ENCODE measurements at regions not wholly inside any gene's neighbourhood (a gene's known extent, or its start where the extent isn't known, plus 50 kb on each side); places are given as distances from the start of the nearest gene placed in this dataset.

DNA sequence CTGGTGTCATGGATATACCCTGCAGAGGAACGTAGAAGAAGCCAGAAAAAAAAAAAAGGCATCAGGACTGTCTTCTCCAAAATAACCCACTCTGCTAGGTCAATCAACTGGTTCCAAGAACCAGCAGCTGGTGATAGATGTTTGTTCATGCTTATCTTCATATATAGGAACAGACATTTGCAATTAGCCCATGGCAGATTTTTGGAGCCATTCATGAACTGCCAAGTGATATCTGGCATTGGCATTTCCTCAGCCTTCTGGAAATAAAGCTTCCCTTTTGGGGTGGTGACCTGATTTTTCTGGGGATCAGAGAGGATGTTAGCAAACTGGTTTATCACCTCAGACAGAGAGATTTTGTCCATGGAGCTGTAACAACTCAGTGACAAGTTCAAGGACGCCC, 234.9 kb downstream of the OSR1 start:
- Mint-ChIP-seq H3K4me3 (no peak overlapping the region), H3K9me3 (no peaks in the 10 kb centered on the region), H3K36me3 (no peaks in the 10 kb centered on the region), H3K4me1 (no peaks in the 10 kb centered on the region), H3K27ac (no peak overlapping the region), H3K27me3 (no peaks in the 10 kb centered on the region)
- no peak for DNase-seq
- CTCF ChIA-PET = no interaction called here

DNA sequence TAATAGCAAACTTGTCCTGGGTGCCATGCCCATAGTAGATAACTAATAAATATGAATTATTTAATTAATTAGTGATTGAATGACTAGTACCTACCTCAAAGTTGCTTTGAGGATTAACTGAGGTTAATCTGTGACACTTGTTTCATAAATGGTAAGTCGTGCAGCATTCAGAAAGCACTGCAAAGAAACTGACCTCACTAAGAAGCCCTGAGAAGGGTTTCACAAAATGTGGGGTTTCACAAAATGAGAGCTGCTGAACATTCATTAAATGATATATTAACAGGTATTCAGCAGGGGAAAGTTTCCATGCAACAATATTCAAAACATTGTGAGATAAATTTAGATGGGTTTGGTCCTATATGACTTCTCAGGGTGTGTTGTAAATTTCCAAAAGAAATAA, 236.2 kb downstream of the OSR1 start:
- Mint-ChIP-seq H3K4me1 (no peaks in the 10 kb centered on the region), H3K36me3 (no peaks in the 10 kb centered on the region), H3K27ac (no peak overlapping the region), H3K4me3 (no peak overlapping the region), H3K27me3 (no peaks in the 10 kb centered on the region), H3K9me3 (no peaks in the 10 kb centered on the region)
- CTCF ChIA-PET = no interaction called here
- DNase-seq = no peak

GRCh38 chr2:19120941-19121750, 237.3 kb downstream of the OSR1 start:
- Mint-ChIP-seq H3K27me3 (no peaks in the 10 kb centered on the region), H3K36me3 (no peaks in the 10 kb centered on the region), H3K4me3 (no peak overlapping the region), H3K9me3 (no peaks in the 10 kb centered on the region), H3K4me1 (no peaks in the 10 kb centered on the region), H3K27ac (no peak overlapping the region)
- CTCF ChIA-PET = no interaction called here
- no peak for DNase-seq

DNA sequence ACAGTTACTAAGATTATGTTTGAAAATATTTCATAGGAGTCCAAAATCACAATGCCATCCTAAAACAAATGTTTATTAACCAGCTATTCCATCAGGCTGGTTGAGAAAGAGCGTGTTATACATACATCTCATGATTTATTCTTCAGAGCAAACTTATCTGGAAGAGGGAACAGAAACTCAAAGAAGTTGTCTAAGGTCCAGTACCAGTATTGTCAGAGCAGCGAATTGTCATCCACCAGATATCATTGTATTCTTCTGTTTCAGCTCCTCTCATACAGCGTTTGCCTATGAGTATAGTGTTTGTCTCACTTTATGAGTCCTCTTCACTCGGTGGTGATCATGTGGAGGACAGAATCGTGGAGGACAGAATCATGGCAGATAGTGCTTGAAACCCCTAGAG, 238.2 kb downstream of the OSR1 start:
- Mint-ChIP-seq H3K4me1 (no peaks in the 10 kb centered on the region), H3K9me3 (no peaks in the 10 kb centered on the region), H3K4me3 (no peak overlapping the region), H3K36me3 (no peaks in the 10 kb centered on the region), H3K27ac (no peak overlapping the region), H3K27me3 (no peaks in the 10 kb centered on the region)
- CTCF ChIA-PET = no interaction called here
- no peak for DNase-seq

DNA sequence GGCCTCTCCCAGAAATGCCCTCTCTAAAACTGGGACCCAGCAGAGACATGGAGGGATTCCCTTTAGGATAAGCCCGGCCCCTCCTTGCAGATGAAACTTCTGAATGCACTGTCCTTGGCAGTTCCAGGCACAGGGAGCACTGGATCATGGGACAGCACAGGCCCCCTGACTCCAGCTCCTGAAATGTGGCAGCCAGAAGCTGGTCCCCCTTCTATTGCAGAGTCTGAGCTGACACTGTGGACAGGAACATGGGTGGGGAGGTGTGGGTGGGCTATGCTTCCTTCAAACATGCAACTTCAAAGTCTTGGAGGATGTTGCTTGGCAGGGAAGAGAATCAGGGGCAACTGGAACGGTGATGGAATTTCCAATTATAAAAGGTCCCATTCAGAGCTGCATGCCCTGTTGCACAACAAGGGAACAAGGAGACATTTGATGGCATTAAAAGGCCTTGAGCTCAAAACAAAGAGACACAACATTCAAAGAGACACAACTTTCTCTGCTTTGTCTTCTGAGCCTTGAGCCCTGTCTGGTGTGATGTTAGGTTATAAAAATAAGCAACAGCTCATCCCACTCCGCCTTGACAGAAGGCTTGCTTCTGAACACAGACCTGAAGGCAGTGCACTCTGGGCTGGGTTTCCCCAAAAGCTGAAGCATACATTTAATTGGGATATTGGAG, 239.0 kb downstream of the OSR1 start:
- no peaks in the 10 kb centered on the region for H3K9me3 Mint-ChIP-seq
- no peak for DNase-seq
- no peaks in the 10 kb centered on the region for H3K27me3 Mint-ChIP-seq
- no peak overlapping the region for H3K27ac Mint-ChIP-seq
- no peaks in the 10 kb centered on the region for H3K4me1 Mint-ChIP-seq
- CTCF ChIA-PET = no interaction called here
- no peaks in the 10 kb centered on the region for H3K36me3 Mint-ChIP-seq
- H3K4me3 Mint-ChIP-seq = no peak overlapping the region

GRCh38 chr2:19116918-19117317, 241.5 kb downstream of the OSR1 start:
- DNase-seq = no peak
- no peak overlapping the region for H3K4me3 Mint-ChIP-seq
- H3K9me3 Mint-ChIP-seq = no peaks in the 10 kb centered on the region
- H3K27ac Mint-ChIP-seq = no peak overlapping the region
- H3K27me3 Mint-ChIP-seq = no peaks in the 10 kb centered on the region
- CTCF ChIA-PET = no interaction called here
- H3K4me1 Mint-ChIP-seq = no peaks in the 10 kb centered on the region
- no peaks in the 10 kb centered on the region for H3K36me3 Mint-ChIP-seq

GRCh38 chr2:19114754-19115231, 243.6 kb downstream of the OSR1 start:
- Mint-ChIP-seq H3K27me3 (no peaks in the 10 kb centered on the region), H3K27ac (no peak overlapping the region), H3K4me3 (no peak overlapping the region), H3K9me3 (no peaks in the 10 kb centered on the region), H3K4me1 (no peaks in the 10 kb centered on the region), H3K36me3 (no peaks in the 10 kb centered on the region)
- no peak for DNase-seq
- CTCF ChIA-PET = no interaction called here

DNA sequence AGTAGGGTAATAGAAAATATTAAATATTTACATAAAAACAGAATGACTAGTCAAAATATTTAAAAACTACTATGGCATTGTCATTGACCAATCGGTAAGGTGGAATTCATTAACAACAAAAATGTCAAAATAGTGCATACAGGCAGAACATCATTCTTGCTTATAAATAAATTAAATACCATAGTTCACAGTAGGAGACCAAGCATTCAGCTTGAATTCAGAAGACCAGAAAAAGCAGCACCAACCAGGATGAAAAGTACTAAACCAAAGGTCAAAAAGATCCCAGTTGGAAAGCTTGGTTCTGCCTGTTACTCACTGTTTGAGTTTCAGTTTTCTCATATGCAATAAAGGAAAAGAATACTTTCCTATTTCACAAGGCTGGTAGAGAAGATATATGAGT, 244.3 kb downstream of the OSR1 start:
- DNase-seq = no peak
- Mint-ChIP-seq H3K27ac (no peak overlapping the region), H3K4me3 (no peak overlapping the region), H3K36me3 (no peaks in the 10 kb centered on the region), H3K9me3 (no peaks in the 10 kb centered on the region), H3K27me3 (no peaks in the 10 kb centered on the region), H3K4me1 (no peaks in the 10 kb centered on the region)
- CTCF ChIA-PET = no interaction called here

- Mint-ChIP-seq H3K27me3 (no peaks in the 10 kb centered on the region), H3K9me3 (no peaks in the 10 kb centered on the region), H3K27ac (no peak overlapping the region), H3K4me1 (no peaks in the 10 kb centered on the region), H3K36me3 (no peaks in the 10 kb centered on the region), H3K4me3 (no peak overlapping the region)
- no peak for DNase-seq
- CTCF ChIA-PET = no interaction called here
These were observed 247.1 kb downstream of the OSR1 start for GRCh38 chr2:19111354-19111753.

DNA sequence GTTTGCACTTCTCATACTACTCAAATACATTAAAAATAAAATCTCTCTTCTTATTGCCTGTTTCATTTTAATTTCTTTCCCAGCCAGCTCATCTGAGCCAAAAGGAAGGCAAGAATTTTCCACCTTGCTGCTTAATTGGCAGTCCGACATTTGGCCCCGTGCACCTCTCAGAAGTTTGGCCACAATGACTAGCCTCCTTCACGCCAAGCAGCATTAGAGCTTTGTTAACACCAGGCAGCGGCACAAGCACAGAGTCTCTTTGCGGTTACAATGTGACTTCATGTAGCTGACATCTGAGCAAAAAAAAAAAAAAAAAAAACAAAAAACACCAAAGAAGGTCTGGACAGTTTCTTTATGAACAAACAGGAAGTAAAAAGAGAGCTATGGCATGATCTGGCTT, 248.9 kb downstream of the OSR1 start:
- Mint-ChIP-seq H3K27ac (no peak overlapping the region), H3K4me3 (no peak overlapping the region), H3K27me3 (no peaks in the 10 kb centered on the region), H3K4me1 (no peaks in the 10 kb centered on the region), H3K36me3 (no peaks in the 10 kb centered on the region), H3K9me3 (no peaks in the 10 kb centered on the region)
- CTCF ChIA-PET = no interaction called here
- no peak for DNase-seq

DNA sequence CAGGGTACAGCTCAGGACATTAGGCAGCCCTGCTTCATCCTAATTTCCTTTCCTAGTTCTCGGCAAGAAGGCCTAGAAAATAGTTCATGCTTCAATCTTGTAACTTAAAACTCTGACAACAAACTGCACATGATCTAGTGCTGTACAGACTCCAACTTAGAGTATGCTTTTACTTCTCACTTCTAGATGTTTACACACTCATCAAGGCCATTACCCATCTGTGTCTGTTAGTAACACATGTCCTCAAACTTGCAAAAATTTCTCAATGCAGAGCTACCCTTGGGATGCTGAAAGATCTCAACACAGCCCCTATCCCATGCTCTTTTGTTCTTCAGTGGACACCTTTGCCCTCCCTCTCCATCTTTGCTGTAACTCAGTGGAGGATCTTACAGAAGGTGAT, 252.0 kb downstream of the OSR1 start:
- Mint-ChIP-seq H3K27me3 (no peaks in the 10 kb centered on the region), H3K4me1 (no peaks in the 10 kb centered on the region)

GRCh38 chr2:19104503-19104902, 253.9 kb downstream of the OSR1 start:
- H3K27me3 Mint-ChIP-seq = no peaks in the 10 kb centered on the region
- no peaks in the 10 kb centered on the region for H3K9me3 Mint-ChIP-seq
- CTCF ChIA-PET = no interaction called here
- no peak for DNase-seq
- H3K27ac Mint-ChIP-seq = no peak overlapping the region
- no peaks in the 10 kb centered on the region for H3K4me1 Mint-ChIP-seq
- H3K36me3 Mint-ChIP-seq = no peaks in the 10 kb centered on the region
- H3K4me3 Mint-ChIP-seq = no peak overlapping the region

More for the DNA sequence above, 252.0 kb downstream of the OSR1 start:
- Mint-ChIP-seq H3K9me3 (no peaks in the 10 kb centered on the region), H3K36me3 (no peaks in the 10 kb centered on the region), H3K4me3 (no peak overlapping the region), H3K27ac (no peak overlapping the region)
- CTCF ChIA-PET = no interaction called here
- no peak for DNase-seq

GRCh38 chr2:19102696-19103423, 255.6 kb downstream of the OSR1 start:
- Mint-ChIP-seq H3K27ac (no peak overlapping the region), H3K4me1 (no peaks in the 10 kb centered on the region), H3K27me3 (no peaks in the 10 kb centered on the region), H3K9me3 (no peaks in the 10 kb centered on the region), H3K36me3 (no peaks in the 10 kb centered on the region), H3K4me3 (no peak overlapping the region)
- CTCF ChIA-PET = no interaction called here
- no peak for DNase-seq

DNA sequence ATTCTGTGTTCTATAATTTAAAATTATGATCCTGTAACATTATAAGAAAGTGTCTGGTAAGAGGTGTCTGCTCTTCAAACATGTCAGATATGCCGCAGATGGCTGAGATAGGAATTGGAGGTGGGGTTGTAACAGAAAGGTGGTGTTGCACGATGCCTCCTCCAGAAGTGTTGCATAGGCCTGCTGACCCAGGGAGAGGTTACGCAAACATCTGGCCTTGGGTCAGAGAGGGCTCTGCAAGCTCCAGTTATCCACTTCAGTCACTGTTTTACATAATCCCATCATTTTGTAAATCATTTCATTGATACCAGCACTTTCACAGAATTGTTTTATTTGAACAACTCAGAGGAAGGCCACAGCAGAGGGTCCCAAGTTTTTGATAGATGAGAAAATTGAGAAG, 256.5 kb downstream of the OSR1 start:
- Mint-ChIP-seq H3K4me1 (no peaks in the 10 kb centered on the region), H3K27ac (no peak overlapping the region), H3K9me3 (no peaks in the 10 kb centered on the region), H3K36me3 (no peaks in the 10 kb centered on the region), H3K27me3 (no peaks in the 10 kb centered on the region), H3K4me3 (no peak overlapping the region)
- CTCF ChIA-PET = no interaction called here
- DNase-seq = no peak

- H3K4me1 Mint-ChIP-seq = no peaks in the 10 kb centered on the region
- no peak overlapping the region for H3K4me3 Mint-ChIP-seq
- no peak overlapping the region for H3K27ac Mint-ChIP-seq
- no peaks in the 10 kb centered on the region for H3K27me3 Mint-ChIP-seq
- peaks cover 1% of the 10 kb centered on the region for H3K9me3 Mint-ChIP-seq
- CTCF ChIA-PET = no interaction called here
- no peaks in the 10 kb centered on the region for H3K36me3 Mint-ChIP-seq
- DNase-seq = no peak
These were observed 257.9 kb downstream of the OSR1 start for GRCh38 chr2:19100570-19100969.
